GM08714 (cell line): ENCODE measurements at regions not wholly inside any gene's neighbourhood (a gene's known extent, or its start where the extent isn't known, plus 50 kb on each side); places are given as distances from the start of the nearest gene placed in this dataset.
"Not testable (repeated sequence)": the region's sequence is repeated elsewhere in the genome, so short reads cannot be mapped to it uniquely, and the experiment has no call there.

Experiments
- H3K4me3 ChIP-seq: fragments of 200-500 bp; sonication (Bioruptor generic); 2 replicates; pipeline ENCODE4 v1.5.1; 2014; ENCODE audit warnings: mild to moderate bottlenecking, low read length, inconsistent platforms
- ZNF274 ChIP-seq: IDR thresholded peaks from 2 replicates; pipeline ENCODE4 v1.6.1; 2012; ENCODE audit warnings: mild to moderate bottlenecking, low read depth, low read length

DNA sequence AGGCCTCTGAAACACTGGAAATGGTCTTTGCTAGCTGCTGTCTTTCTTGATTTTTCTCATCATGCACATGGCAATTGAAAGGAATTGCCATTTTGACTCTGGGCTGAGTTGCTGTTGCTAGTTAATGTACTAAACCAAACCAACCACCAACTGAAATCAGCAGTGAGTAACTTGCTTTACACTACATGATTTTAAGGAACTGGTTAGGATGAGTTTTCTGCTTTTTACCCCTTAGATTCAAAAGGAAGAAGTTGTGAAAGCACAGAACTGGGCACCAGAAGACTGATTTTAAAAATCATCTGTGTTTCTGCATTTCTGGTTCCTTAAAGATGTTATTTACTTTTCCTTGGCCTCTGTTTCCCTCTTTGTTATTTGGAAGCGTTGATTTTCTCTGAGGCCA lies 361.9 kb downstream of the HLX start:
- no peak for TF ChIP-seq ZNF274
- H3K4me3 ChIP-seq, result no peak overlapping the region

DNA sequence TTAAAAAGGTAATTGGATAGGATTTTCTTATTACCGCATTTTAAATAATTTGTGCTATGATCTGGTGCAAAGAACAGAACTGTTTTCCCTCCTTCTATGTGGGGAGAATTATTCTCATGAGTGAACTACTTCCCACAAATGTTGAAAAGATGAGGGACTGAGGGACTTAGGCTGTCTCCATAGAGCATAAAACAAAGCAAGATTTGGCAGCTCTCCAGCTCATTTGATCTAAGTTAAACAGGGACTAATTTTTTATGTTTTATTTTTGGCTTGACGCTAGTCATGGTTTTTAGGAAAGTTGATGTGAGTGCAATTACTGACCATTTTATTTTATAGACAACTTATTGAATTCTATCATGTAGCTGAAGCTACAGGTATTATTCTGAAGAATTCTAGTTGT lies 362.3 kb downstream of the HLX start:
- TF ChIP-seq ZNF274, result no peak
- no peak overlapping the region for H3K4me3 ChIP-seq

DNA sequence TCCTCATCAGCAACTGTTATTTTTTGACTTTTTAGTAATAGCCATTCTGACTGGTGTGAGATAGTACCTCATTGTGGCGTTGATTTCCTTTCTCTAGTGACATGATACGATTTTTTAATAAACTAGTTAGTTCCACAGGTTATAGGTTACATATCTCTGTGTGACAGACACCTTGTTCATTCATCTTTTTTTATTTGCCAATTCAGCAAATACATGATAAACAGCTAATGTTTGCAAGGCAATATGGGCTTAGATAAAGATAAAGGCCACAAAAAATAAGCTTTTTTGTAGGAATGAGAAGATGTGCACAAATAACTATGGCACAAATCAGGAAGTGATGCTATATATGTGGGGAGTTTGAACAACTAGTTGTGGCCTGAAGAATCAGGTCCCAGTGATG lies 366.8 kb downstream of the HLX start:
- TF ChIP-seq ZNF274, result no peak
- no peak overlapping the region for H3K4me3 ChIP-seq

DNA sequence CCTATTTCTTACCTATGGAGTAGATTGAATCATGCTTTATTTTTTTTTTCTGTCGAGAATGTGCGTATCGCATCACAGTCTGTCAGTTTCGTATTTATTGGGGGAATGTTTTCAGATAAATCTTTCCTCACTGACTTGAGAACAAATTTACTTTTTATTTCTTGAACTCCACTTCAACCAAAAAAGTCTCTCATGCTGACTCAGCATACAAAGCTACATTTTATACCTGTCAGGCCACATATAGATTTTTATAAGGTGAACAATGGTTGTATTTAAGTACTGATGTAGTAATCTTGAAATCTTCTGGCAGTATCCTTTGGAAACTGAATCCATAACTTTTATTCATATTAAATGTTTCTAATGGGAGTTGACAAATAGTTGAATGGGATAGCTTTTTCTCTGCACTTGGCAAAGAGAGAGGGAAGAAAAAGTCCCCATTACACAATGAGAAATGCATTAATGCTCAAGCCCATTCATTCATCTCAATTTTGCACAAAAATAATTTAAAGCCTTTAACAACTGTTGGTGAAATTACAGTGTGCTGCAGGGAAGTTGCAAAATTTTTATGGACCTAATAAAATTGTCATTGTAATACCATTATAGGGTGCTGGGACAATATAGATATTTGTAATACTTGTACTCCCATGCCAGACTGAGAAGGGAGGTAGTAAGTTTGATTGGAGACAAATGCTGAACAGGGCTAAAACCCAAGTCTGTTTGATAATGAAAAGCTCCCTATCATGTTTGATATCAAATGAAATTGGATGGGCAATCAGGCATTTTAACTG lies 367.6 kb downstream of the HLX start:
- no peak overlapping the region for H3K4me3 ChIP-seq
- no peak for TF ChIP-seq ZNF274

DNA sequence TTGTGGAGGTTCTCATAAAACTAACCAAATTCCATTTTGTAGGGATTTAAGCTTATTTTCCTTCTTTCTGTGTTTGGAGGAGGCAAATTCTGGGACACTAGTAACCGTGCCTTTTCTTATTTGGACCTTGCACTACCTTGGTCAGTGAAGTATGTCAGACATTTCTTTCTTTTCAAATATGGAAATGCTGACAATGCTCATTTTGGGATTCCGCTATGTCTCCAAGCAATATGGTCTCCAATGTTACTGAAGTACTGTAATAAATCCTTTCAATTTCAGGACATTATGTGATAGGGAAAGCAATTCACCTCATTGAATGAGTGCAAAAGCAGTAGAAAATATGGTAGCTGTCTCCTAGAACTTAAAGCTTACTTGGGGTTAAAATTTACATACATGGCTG lies 372.3 kb downstream of the HLX start:
- H3K4me3 ChIP-seq, result no peak overlapping the region
- TF ChIP-seq ZNF274, result no peak

DNA sequence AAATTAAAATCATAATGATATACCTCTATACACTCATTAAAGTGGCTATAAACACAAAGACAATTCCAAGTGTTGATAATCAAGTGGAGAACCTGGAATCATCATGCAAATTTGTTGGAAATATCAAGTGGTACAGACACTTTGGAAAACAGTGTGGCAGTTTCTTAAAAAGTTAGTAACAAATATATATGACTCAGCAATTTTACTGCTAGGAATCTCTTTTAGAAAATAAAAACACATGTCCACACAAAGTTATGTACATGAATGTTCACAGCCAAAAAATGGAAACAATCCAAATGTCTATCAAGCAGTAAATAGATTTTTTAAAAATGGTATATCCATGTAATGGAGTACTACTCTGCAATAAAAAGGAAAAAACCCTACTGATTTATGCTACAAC lies 375.6 kb downstream of the HLX start:
- no peak overlapping the region for H3K4me3 ChIP-seq
- TF ChIP-seq ZNF274, result no peak

DNA sequence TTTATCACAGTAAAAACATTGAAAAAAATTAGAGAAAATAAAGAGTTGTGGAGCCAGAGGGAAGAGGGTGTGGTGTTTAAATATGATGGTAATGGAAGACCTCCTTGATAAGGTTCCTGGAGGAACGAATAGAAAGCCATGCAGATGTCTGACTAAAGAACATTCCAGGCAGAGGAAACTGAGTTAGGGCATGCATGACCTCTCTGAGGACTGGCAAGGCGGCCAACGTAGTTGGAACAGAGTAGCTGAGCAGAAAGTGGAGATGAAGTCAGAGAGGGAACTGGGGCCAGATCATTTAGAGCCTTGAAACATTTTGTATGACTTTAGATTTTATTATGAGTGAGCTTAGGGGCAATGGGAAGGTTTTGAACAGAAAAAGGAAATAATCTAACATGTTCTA lies 377.5 kb downstream of the HLX start:
- TF ChIP-seq ZNF274, result no peak
- H3K4me3 ChIP-seq, result no peak overlapping the region

DNA sequence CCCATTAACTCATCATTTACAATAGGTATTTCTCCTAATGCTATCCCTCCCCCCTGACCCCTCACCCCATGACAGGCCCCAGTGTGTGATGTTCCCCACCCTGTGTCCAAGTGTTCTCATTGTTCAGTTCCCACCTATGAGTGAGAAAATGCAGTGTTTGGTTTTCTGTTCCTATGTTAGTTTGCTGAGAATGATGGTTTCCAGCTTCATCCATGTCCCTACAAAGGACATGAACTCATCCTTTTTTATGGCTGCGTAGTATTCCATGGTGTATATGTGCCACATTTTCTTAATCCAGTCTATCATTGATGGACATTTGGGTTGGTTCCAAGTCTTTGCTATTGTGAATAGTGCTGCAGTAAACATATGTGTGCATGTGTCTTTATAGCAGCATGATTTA lies 378.3 kb downstream of the HLX start:
- not testable (repeated sequence) for H3K4me3 ChIP-seq

DNA sequence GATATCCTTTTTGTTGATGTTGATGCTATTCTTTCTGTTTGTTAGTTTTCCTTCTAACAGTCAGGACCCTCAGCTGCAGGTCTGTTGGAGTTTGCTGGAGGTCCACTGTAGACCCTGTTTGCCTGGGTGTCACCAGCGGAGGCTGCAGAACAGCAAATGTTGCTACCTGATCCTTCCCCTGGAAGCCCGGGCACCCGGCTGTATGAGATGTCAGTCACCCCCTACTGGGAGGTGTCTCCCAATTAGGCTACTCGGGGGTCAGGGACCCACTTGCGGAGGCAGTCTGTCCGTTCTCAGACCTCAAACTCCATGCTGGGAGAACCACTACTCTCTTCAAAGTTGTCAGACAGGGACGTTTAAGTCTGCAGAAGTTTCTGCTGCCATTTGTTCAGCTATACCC lies 383.4 kb downstream of the HLX start:
- not testable (repeated sequence) for H3K4me3 ChIP-seq

DNA sequence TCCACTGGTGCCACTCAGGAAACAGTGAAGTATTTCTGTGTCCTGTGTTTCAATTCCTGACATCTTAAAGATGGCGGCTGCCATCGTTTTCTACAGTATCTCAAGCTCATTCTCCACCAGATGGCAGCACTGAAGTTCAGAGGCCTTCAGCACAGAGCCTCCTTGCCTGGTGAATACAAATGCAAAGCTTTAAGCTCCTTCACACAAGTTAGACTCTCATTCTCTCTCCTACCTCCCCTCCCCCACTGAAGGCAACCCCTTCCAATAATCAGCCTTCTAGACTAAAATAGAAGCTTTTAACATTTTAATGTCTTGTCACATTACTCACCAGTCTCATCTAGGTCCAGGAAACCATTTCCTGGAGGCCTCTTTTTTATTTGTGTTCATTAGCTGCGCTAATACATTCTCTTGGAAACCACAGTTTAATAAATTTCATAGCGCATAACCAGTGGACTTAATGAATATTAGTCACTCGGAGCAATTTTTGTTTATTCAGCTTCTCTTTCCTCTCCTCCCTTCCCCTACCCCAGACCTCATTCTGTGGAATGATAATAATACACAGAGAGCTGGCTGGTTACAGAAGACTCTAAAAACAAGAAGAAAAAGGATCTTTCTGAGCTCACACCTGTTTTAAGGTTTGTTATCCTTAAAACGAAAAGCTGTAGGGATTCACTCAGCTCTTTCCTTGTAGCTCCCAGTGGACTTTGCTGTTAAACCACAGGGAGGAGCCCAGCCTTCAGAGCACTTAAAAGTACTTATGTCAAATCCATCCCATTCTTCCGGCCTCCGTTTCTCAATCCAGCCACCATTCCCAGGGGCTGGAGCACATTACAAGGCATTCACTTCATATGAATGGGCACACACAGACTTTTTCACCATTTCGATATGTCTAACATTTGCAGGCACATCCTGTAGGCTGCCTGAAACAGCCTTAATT lies 384.9 kb downstream of the HLX start:
- H3K4me3 ChIP-seq, result no peak overlapping the region
- TF ChIP-seq ZNF274, result no peak

DNA sequence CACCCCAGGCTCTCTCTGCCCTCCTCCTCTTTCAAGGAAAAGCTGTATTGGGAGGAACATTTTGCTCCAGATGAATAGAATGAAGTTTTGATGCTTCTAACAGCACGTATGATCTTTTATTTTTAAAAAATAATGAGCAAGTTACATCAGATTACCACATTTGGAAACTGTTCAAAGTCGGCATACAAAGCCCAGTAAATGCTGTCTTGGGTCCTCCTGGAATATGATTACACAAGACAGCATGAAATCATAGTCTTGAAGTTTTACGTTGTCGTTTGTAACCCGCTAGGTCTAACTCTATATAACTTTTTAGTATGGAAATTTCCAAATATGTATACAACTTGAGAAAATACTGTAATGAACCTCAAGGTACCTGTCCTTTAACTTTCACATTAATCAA lies 385.6 kb downstream of the HLX start:
- TF ChIP-seq ZNF274, result no peak

DNA sequence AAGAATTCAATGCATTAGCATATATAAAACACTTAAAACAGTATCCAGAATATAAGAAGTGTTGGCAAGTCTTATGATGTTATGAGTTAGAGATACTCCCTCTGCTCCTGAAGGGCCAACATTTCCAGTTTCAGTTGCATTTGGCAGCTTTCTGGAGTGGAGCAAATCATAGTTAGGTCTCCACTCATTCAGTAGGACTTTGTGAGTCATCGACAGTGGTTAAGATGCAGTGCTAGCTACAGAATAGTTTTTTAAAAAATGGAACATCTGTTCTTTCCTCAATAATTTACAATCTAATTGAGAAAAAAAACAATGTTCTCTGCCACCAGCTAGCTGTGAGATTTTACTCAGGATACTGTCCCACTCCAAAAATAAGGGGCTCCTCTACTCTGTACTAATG lies 389.1 kb downstream of the HLX start:
- no peak for TF ChIP-seq ZNF274
- no peak overlapping the region for H3K4me3 ChIP-seq

More for the DNA sequence above, 385.6 kb downstream of the HLX start:
- H3K4me3 ChIP-seq, result no peak overlapping the region

DNA sequence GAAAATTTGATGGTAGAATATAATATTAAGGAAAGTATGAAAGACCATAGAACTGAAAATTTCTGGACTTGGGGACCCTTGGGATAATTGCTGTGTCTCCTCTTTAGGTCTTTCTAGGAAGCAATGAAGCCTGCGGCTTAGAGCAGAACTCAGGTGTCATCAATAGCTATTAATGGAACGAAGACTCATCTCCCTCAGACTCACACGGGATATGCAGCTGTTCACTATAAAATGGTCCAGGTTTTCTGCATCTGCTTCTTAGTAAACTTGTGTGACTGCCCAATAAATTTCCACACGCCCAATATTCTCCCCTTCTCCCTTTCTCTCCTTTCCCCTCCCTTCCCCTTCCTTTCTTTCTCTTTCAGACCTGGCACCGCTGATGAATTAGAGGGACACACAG lies 392.5 kb downstream of the HLX start:
- TF ChIP-seq ZNF274, result no peak

DNA sequence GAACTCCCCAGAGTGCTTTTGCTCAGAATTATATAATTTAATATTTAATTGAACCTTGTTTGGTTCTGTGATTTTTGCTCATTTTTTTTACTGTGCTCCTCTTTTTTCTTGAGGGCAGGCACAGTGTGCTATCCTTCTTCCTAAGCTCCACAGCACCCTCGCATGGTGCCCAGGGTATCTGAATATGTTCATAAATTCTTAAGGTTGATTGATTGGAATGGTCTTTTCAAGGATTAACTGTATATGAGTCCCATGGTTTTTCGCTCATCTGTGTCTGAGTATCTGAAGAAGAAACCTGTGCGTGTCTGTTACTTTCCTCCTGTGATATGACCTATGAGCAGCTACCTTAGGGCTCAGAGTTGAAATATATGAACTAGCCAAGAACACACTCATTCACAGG lies 393.7 kb downstream of the HLX start:
- no peak overlapping the region for H3K4me3 ChIP-seq
- TF ChIP-seq ZNF274, result no peak

More for the DNA sequence above, 392.5 kb downstream of the HLX start:
- H3K4me3 ChIP-seq, result no peak overlapping the region

DNA sequence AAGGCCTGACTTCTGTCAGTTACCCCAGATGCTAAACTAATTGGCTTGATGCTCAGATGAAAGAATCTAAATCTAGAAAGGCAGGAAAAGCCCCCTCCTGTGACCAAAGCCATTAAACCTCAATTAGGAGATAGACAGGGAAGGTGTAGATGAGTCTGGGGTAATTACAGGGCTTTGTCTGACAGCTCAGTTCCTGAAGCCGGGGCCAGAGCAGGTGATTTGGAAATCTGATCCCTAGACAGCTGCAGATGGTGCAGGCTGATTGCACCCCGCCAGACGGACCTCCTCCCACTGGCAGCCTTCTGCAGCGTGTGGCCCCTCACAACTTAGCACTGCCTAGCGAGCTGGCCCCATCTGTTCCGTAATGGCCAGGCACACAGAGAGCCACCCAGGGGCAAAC lies 395.1 kb downstream of the HLX start:
- H3K4me3 ChIP-seq, result no peak overlapping the region
- no peak for TF ChIP-seq ZNF274
